Neural crest cell (in vitro differentiated cells): ENCODE measurements at regions not wholly inside any gene's neighbourhood (a gene's known extent, or its start where the extent isn't known, plus 50 kb on each side); places are given as distances from the start of the nearest gene placed in this dataset.

Experiments
- DNase-seq: peaks from one replicate; pipeline ENCODE4 v3.0.0; 2021; ENCODE audit warnings: low read depth, mixed read lengths, low spot score
- H3K27ac Mint-ChIP-seq: one replicate; pipeline ENCODE4 v1.8.0; 2021; ENCODE audit warnings: mild to moderate bottlenecking, mixed read lengths; ENCODE audit not compliant: unreplicated experiment
- H3K27me3 Mint-ChIP-seq: 2 replicates; pipeline ENCODE4 v1.8.0; 2021; ENCODE audit warnings: low read depth, mild to moderate bottlenecking, mixed read lengths
- H3K36me3 Mint-ChIP-seq: 2 replicates; pipeline ENCODE4 v1.8.0; 2021; ENCODE audit warnings: low read depth, mild to moderate bottlenecking, mixed read lengths
- H3K4me1 Mint-ChIP-seq: 2 replicates; pipeline ENCODE4 v1.8.0; 2021; ENCODE audit warnings: mixed read lengths
- H3K4me3 Mint-ChIP-seq: one replicate; pipeline ENCODE4 v1.8.0; 2021; ENCODE audit warnings: mild to moderate bottlenecking, mixed read lengths
- H3K9me3 Mint-ChIP-seq: 2 replicates; pipeline ENCODE4 v1.8.0; 2021; ENCODE audit warnings: mixed read lengths
- TF ChIP-seq, protein P1 (sequence below): fragments of 200-600 bp; sonication (generic); conservative IDR thresholded peaks from 2 replicates; pipeline ENCODE4 v1.5.0; 2021; ENCODE audit warnings: antibody characterized with exemption, mild to moderate bottlenecking

DNA sequence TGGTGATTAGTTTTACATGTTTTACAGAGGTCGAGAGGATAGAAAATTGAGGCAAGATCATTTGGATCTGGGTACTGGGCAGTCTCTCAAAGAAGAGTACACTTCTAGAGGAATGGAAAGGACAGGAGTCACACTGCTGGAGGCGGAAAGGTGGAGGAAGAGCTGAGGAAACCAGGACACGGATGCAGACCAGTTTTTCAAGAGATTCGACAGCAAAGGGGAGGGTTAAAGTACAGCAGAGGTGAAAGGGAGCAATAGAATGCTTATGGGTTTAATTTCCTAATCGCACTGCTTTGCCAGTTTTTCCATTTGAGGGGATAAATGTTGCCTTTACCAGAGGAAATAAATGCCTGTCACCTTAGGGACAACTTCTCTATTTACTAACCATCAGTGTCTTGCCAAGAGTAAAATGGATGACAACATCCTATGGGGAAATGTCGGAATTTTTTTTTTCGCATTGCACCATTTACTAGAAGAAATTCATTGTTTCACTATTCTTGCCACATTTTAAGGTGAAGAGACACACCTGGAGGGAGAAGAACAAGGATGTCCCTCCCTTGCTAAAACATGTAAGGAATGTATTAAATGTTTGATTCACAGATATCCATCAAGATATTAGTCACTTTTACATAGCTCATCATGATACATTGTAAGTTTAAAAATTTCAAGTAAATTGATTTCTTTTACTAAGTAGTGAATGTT is 226.6 kb downstream of the COL12A1 start:
- Mint-ChIP-seq H3K9me3 (no peaks in the 10 kb centered on the region), H3K4me1 (no peaks in the 10 kb centered on the region), H3K27me3 (no peaks in the 10 kb centered on the region), H3K27ac (no peak overlapping the region), H3K36me3 (no peaks in the 10 kb centered on the region), H3K4me3 (no peak overlapping the region)
- DNase-seq: no peak
- TF ChIP-seq, protein P1, sequence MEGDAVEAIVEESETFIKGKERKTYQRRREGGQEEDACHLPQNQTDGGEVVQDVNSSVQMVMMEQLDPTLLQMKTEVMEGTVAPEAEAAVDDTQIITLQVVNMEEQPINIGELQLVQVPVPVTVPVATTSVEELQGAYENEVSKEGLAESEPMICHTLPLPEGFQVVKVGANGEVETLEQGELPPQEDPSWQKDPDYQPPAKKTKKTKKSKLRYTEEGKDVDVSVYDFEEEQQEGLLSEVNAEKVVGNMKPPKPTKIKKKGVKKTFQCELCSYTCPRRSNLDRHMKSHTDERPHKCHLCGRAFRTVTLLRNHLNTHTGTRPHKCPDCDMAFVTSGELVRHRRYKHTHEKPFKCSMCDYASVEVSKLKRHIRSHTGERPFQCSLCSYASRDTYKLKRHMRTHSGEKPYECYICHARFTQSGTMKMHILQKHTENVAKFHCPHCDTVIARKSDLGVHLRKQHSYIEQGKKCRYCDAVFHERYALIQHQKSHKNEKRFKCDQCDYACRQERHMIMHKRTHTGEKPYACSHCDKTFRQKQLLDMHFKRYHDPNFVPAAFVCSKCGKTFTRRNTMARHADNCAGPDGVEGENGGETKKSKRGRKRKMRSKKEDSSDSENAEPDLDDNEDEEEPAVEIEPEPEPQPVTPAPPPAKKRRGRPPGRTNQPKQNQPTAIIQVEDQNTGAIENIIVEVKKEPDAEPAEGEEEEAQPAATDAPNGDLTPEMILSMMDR: no peak

DNA sequence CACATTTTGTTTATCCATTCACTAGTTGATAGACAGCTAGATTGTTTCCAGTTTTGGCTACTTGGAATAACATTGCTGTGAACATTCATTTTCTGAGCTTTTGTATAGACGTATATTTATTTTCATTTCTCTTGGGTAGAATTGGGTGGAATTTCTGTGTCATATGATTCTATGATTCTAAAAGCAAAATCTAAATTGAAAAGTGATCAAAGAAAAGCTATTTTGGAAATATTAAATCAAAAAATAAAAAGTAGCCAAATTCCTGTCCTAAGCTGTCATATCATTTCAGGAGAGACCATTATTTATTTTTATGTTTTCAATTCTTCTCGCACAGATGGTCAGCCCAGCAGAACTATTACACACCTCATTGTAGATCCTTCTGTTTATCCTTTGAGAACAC is 229.2 kb downstream of the COL12A1 start:
- Mint-ChIP-seq H3K27me3 (no peaks in the 10 kb centered on the region), H3K9me3 (no peaks in the 10 kb centered on the region), H3K4me1 (no peaks in the 10 kb centered on the region), H3K27ac (no peak overlapping the region), H3K4me3 (no peak overlapping the region), H3K36me3 (no peaks in the 10 kb centered on the region)
- TF ChIP-seq, protein P1: no peak
- no peak for DNase-seq

DNA sequence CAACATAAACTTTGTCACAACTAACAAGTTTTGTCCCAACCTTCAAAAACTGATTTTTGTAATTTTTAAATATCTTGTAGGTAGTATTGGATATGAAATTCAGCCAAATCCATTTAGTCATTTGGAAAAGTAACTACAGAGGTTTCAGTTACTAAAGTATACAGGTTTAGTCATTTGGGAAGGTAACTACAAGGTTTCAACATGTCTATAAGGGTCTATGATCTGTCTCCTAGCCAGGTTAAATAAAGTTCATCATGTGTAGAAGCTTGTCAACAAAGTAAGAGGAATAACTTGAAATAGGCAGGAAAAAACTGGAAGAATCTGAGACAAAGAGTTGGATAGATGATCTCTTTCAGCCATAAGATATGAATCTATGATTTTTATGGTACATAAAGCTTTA is 229.8 kb downstream of the COL12A1 start:
- H3K27ac Mint-ChIP-seq: no peak overlapping the region
- H3K36me3 Mint-ChIP-seq: no peaks in the 10 kb centered on the region
- H3K27me3 Mint-ChIP-seq: no peaks in the 10 kb centered on the region
- no peaks in the 10 kb centered on the region for H3K9me3 Mint-ChIP-seq
- no peaks in the 10 kb centered on the region for H3K4me1 Mint-ChIP-seq
- no peak overlapping the region for H3K4me3 Mint-ChIP-seq
- TF ChIP-seq, protein P1: no peak
- no peak for DNase-seq

DNA sequence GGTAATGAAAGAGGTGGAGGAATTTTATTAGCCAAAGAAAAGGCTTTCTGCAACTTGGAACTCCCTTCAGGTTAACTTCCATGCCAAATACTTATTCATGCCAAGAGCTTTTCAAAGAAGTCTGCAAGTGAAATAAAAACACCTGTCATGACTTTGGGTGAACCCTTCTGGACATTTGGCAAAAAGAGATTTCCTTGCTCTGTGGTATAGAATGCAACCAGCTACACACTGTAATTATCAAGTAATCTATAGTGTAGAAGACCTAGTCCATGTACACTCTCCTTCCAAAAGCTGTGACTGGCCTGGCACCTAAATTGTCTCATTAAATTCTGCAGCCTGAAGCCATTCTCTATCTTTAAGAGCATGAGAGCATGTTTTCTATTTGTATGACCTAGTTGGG is 232.3 kb downstream of the COL12A1 start:
- no peak overlapping the region for H3K27ac Mint-ChIP-seq
- H3K36me3 Mint-ChIP-seq: no peaks in the 10 kb centered on the region
- TF ChIP-seq, protein P1: no peak
- no peaks in the 10 kb centered on the region for H3K9me3 Mint-ChIP-seq
- no peak overlapping the region for H3K4me3 Mint-ChIP-seq
- no peaks in the 10 kb centered on the region for H3K27me3 Mint-ChIP-seq
- no peak for DNase-seq
- H3K4me1 Mint-ChIP-seq: no peaks in the 10 kb centered on the region

DNA sequence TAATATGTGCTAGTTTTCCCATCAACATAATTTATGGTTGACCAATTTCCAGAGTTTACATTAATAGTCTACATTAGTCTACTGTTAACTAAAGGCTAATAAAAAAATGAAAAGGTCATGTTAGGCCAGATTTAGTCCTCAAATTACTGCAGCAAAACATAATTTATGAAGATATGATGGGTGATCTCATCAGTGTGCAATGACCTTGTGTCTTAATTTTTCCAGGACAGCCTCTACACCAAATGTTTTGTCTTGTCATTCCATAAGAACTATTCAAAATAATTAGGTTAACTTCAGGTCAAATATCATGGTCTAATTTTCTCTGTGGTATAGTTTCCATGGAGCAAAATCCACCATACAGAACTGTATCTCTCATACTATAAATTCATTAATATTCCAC is 234.2 kb downstream of the COL12A1 start:
- Mint-ChIP-seq H3K27ac (no peak overlapping the region), H3K27me3 (no peaks in the 10 kb centered on the region), H3K4me1 (no peaks in the 10 kb centered on the region), H3K36me3 (no peaks in the 10 kb centered on the region), H3K4me3 (no peak overlapping the region), H3K9me3 (no peaks in the 10 kb centered on the region)
- no peak for DNase-seq
- TF ChIP-seq, protein P1: no peak
